ENCODE measurements at regions not wholly inside any gene's neighbourhood (a gene's known extent, or its start where the extent isn't known, plus 50 kb on each side); places are given as distances from the start of the nearest gene placed in this dataset.

DNA sequence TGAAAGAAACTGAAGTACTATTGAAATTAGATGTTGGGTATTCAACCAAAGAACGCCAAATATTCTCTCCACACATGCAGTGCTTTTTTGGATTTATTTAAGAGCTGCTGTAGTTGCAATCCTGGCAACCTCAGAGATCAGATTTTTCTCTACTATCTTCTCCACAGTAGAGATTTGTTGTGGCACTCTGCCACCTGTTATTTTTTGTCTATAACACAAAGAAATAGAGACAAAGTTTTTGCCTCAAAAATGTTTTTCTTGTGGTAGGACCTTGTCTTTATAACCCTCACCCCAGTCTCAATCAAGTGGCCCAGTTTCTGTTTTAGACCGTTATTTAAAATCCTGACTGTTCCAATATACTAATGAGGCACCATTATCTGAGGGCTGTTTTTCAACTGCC is 79.4 kb downstream of the SCG2 start:
- no peak overlapping the region for H3K27ac Mint-ChIP-seq
- H3K4me3 ChIP-seq (ENCODE audit: control extremely low read depth in 1 of 5, extremely low read depth in 1 of 5, insufficient read depth in 1 of 5, low read depth in 2 of 5, low read length in 4 of 5): no peak overlapping the region
- H3K36me3 ChIP-seq (replicated peaks in 1 of 2; ENCODE audit: control extremely low read depth in 1 of 2, control insufficient read depth in 1 of 2, extremely low read depth in 1 of 2, insufficient read depth in 2 of 2, low read length in 1 of 2): no peaks in the 10 kb centered on the region
- H3K9ac ChIP-seq (ENCODE audit: low read length): no peak overlapping the region
- peaks cover 4% of the 10 kb centered on the region for H3K27me3 Mint-ChIP-seq
- H3K27me3 ChIP-seq (replicated peaks in 1 of 4; ENCODE audit: control extremely low read depth in 1 of 4, control insufficient read depth in 3 of 4, insufficient read depth in 4 of 4, low read length in 3 of 4): no peaks in the 10 kb centered on the region
- H4K20me1 ChIP-seq (ENCODE audit: control insufficient read depth, insufficient read depth, low read length, poor library complexity, severe bottlenecking): no peaks in the 10 kb centered on the region
- H3K9me3 Mint-ChIP-seq (ENCODE audit: insufficient read depth): no peaks in the 10 kb centered on the region
- POLR2A ChIA-PET: no interaction called here
- H2AFZ ChIP-seq (ENCODE audit: insufficient read depth, low read depth, low read length, poor library complexity, severe bottlenecking): no peak overlapping the region
- H3K79me2 ChIP-seq (ENCODE audit: control insufficient read depth, insufficient read depth, low read length): no peaks in the 10 kb centered on the region
- no peaks in the 10 kb centered on the region for H3K4me1 Mint-ChIP-seq
- no peak overlapping the region for H3K27ac ChIP-seq (ENCODE audit: low read length in 2 of 2)
- CTCF ChIA-PET: no interaction called here
- no CpG with 5 or more reads among the region's 2 CpGs for WGBS (ENCODE audit: insufficient coverage)
- intact Hi-C loops (cut with micrococcal nuclease): no loop called here
- no peak overlapping the region for H3K4me3 Mint-ChIP-seq
- no peak for ATAC-seq (ENCODE audit: low read depth)
- no peak overlapping the region for H3K4me2 ChIP-seq (replicated peaks; ENCODE audit: low read depth, low read length, poor library complexity, severe bottlenecking)
- no peaks in the 10 kb centered on the region for H3K4me1 ChIP-seq (ENCODE audit: control insufficient read depth in 2 of 2, insufficient read depth in 2 of 2, low read length in 2 of 2)
- H3K9me3 ChIP-seq (ENCODE audit: control extremely low read depth in 1 of 3, control insufficient read depth in 2 of 3, insufficient read depth in 1 of 3, low read length in 2 of 3): no peaks in the 10 kb centered on the region
- no peak for DNase-seq
- TF ChIP-seq CTCF (IDR thresholded peaks at IDR 0.05) (no peak), EZH2 (IDR thresholded peaks at IDR 0.05; ENCODE audit: borderline replicate concordance, insufficient read depth, low read depth, low read length, poor library complexity, severe bottlenecking) (no peak)

GRCh38 chr2:223523551-223524001 is 78.6 kb downstream of the SCG2 start:
- Mint-ChIP-seq H3K27me3 (peaks cover 6% of the 10 kb centered on the region), H3K4me1 (no peaks in the 10 kb centered on the region), H3K27ac (no peak overlapping the region), H3K9me3 (ENCODE audit: insufficient read depth) (no peaks in the 10 kb centered on the region), H3K4me3 (no peak overlapping the region)
- Histone ChIP-seq H3K4me2 (replicated peaks; ENCODE audit: low read depth, low read length, poor library complexity, severe bottlenecking) (no peak overlapping the region), H2AFZ (ENCODE audit: insufficient read depth, low read depth, low read length, poor library complexity, severe bottlenecking) (no peak overlapping the region), H3K36me3 (replicated peaks in 1 of 2; ENCODE audit: control extremely low read depth in 1 of 2, control insufficient read depth in 1 of 2, extremely low read depth in 1 of 2, insufficient read depth in 2 of 2, low read length in 1 of 2) (no peaks in the 10 kb centered on the region), H3K9me3 (ENCODE audit: control extremely low read depth in 1 of 3, control insufficient read depth in 2 of 3, insufficient read depth in 1 of 3, low read length in 2 of 3) (no peaks in the 10 kb centered on the region), H3K4me3 (ENCODE audit: control extremely low read depth in 1 of 5, extremely low read depth in 1 of 5, insufficient read depth in 1 of 5, low read depth in 2 of 5, low read length in 4 of 5) (no peak overlapping the region), H3K4me1 (ENCODE audit: control insufficient read depth in 2 of 2, insufficient read depth in 2 of 2, low read length in 2 of 2) (no peaks in the 10 kb centered on the region), H3K27me3 (replicated peaks in 1 of 4; ENCODE audit: control extremely low read depth in 1 of 4, control insufficient read depth in 3 of 4, insufficient read depth in 4 of 4, low read length in 3 of 4) (no peaks in the 10 kb centered on the region), H3K79me2 (ENCODE audit: control insufficient read depth, insufficient read depth, low read length) (no peaks in the 10 kb centered on the region), H4K20me1 (ENCODE audit: control insufficient read depth, insufficient read depth, low read length, poor library complexity, severe bottlenecking) (no peaks in the 10 kb centered on the region), H3K27ac (ENCODE audit: low read length in 2 of 2) (no peak overlapping the region), H3K9ac (ENCODE audit: low read length) (no peak overlapping the region)
- POLR2A ChIA-PET: no interaction called here
- intact Hi-C loops (cut with micrococcal nuclease): no loop called here
- DNase-seq: no peak
- no CpG with 5 or more reads among the region's 4 CpGs for WGBS (ENCODE audit: insufficient coverage)
- TF ChIP-seq CTCF (IDR thresholded peaks at IDR 0.05) (no peak), EZH2 (IDR thresholded peaks at IDR 0.05; ENCODE audit: borderline replicate concordance, insufficient read depth, low read depth, low read length, poor library complexity, severe bottlenecking) (no peak)
- no peak for ATAC-seq (ENCODE audit: low read depth)
- CTCF ChIA-PET: no interaction called here

All from B cell (primary cell).